NCI-H187 (cell line): ENCODE measurements at regions not wholly inside any gene's neighbourhood (a gene's known extent, or its start where the extent isn't known, plus 50 kb on each side); places are given as distances from the start of the nearest gene placed in this dataset.
"Not testable (repeated sequence)": the region's sequence is repeated elsewhere in the genome, so short reads cannot be mapped to it uniquely, and the experiment has no call there.

Experiments used
- DNase-seq, 2 experiments: peaks; one replicate each; lab custom pipeline; 2025; lab: John Stamatoyannopoulos, UW

DNA sequence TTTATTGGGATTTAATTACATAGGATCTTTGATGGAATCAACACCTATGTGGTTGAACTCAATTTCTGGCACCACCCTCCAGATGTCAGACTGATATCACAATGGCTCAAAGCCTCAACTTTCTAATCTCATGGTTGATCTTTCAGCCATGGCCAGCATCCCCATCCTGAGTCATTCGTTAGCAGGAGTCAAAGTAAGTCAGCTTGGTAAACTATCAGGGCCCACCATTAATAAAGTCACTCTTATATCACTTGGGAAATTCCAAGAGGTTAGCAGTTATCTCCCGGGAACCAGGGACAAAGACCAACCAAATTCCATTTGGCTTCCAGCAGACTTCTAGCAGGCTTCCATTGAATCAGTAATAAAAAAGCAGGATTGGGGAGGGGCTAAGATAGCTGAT lies 50.7 kb upstream of the TNFSF4 start:
- no peak for DNase-seq

DNA sequence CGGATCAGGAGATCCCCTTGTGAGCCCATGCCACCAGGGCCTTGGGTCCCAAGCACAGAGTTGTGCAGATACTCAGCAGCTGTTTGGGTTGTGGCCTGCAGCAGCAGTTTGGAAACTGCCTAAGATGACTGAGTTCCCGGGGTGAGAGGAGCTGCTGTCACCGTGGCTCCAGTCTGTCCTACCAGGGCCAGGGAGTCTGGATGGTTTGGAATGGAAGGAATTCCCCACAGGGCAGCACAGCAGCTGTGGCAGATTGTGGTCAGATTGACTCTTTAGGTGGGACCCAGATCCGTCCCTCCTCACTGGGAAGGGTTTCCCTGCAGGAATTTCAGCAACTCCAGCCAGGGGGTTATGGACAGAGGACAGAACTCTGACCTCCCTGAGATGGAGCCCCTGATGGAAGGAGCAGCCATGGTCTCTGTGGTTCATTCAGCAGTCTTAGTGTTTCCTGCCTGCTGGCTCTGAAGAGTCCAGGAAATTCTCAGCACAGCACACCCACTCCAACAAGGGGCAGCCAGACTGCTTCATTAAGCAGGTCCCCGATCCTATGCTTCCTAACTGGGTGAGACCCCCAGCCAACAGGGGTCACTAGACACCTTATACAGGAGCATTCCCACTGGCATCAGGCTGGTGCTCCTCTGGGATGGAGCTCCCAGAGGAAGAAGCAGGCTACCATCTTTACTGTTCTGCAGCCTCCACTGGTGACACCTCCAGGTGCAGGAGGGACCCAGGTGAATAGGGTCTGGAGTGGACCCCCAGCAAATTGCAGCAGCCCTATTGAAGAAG lies 51.5 kb upstream of the TNFSF4 start:
- no peak for DNase-seq

DNA sequence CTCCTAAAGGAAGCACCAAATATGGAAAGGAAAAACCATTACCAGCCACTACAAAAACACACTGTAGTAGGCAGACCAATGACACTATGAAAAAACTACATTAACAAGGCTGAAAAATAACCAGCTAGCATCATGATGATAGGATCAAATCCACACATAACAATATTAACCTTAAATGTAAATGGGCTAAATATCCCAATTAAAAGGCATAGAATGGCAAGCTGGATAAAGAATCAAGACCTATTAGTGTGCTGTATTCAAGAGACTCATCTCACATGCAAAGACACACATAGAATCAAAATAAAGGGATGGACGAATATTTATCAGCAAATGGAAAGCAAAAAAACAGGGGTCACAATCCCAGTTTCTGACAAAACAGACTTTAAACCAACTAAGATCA lies 53.2 kb upstream of the TNFSF4 start:
- DNase-seq, result not testable (repeated sequence)

- no peak for DNase-seq
These were observed 59.7 kb upstream of the TNFSF4 start for GRCh38 chr1:173266841-173267240.

DNA sequence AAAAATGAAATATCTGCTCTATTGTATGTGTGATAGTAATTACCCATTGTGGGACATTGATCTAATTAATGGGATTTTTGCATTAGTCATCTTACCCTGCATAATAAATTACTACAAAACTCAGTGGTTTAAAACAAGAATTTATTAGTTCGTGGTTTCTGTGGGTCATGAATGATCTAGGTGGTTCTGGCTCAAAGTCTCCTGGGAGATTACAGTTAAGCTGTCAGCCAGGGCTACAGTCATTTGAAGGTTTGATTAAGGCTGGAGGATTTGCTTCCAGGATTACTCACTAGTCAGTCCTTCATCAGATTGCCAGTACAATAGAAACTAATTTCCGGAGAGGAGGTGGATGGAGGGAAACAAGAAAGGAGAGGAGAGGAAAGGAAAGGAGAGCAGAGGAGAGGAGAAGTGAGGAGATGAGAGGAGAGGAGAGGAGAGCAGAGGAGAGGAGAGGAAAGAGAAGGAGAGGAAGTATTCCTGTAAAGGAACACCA lies 60.4 kb upstream of the TNFSF4 start:
- DNase-seq, result no peak

- no peak for DNase-seq
These were observed 61.1 kb upstream of the TNFSF4 start for GRCh38 chr1:173268261-173268660.

GRCh38 chr1:173268786-173269277 lies 61.7 kb upstream of the TNFSF4 start:
- no peak for DNase-seq

GRCh38 chr1:173269490-173270230 lies 62.5 kb upstream of the TNFSF4 start:
- DNase-seq, result no peak

GRCh38 chr1:173270243-173270642 lies 63.1 kb upstream of the TNFSF4 start:
- DNase-seq, result no peak

- not testable (repeated sequence) for DNase-seq
These were observed 63.9 kb upstream of the TNFSF4 start for GRCh38 chr1:173271021-173271420.

DNA sequence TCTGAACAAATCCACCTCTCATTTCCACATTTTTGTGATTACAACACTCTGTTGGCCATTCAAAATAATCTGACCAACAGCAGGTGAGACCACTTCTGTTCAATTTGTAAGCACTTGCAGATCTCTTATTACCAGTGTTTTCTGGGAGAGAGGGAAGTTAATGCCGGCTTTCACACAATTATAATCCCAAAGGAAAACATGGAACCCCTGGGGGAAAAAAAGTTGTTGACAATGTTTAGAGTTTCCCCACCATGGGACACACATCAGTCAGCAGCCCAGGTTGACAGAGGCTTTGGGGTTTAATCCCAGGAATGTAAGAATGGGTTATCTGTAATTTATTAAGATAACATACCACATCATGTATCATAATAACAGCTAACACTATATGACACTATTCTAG lies 68.4 kb upstream of the TNFSF4 start:
- no peak for DNase-seq

- no peak for DNase-seq
These were observed 70.0 kb upstream of the TNFSF4 start for GRCh38 chr1:173276922-173277800.

- DNase-seq, result no peak
These were observed 73.9 kb upstream of the TNFSF4 start for GRCh38 chr1:173280899-173281660.

- no peak for DNase-seq
These were observed 77.9 kb upstream of the TNFSF4 start for GRCh38 chr1:173285048-173285447.

DNA sequence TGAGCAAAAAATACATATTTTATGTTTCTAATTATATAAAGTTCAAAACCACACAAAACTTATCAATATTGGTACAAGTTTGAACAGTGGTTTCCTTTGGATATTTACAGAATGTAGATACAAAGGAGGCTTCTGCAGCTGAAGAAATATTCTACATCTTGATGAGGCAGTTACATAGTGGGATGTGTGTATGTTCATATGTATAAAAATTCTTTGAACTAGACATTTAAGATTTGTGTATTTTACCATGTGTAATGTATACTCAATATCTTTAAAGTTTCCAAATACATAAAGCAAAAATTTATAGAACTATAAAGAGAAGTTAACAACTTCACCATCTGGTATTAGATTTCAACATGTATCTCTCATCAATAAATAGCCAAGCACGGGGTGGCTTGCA lies 80.7 kb upstream of the TNFSF4 start:
- DNase-seq, result no peak

DNA sequence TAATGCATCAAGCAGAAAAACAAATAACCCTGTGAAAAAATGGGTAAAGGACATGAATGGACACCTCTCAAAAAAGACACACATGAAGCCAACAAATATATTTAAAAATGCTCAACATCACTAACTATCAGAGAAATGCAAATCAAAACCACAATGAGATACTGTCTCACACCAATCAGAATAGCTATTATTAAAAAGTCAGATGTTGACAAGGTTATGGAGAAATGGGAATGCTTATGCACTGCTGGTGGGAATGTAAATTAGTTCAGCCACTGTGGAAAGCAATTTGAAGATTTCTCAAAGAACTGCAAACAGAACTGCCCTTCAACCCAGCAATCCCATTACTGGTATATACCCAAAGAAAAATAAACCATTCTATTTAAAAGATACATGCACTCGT lies 86.6 kb upstream of the TNFSF4 start:
- no peak for DNase-seq

- no peak for DNase-seq
These were observed 87.7 kb upstream of the TNFSF4 start for GRCh38 chr1:173294843-173295242.

DNA sequence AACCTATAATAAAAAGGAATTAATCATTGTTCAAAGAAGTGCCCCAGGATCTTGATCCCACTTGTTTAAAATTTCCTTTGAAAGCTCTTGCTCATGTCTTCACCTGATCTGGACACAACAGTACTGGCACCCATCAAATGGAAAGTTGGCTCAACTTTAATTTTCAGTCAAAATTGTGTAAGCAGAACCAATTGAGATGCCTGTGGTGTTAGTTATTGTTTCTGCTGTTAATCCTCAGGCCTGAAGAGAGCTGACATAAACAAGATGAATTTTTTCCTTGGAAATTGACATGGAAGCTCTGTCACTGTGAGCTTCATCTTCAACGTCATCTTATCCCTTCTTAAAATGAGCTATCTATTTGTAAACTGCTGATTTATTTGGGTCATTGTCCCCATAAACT lies 88.3 kb upstream of the TNFSF4 start:
- no peak for DNase-seq

DNA sequence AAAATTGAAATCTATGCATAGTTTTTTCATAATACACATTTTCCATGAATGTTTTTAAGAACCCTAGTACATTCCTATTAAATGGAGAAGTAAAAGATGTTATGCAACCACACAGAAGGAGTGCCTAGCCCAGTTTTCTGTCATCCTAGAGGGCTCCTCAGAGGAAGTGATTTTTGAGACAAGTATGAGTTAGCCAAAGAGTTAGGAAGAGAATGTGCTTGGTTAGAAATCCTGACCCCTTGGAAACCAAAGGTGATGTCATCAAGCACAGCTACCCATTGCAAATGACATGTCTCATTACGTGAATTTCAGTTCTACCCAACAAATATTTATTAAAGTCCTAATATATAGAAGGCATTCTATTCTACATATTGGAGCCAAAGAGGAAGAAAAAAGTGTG lies 88.9 kb upstream of the TNFSF4 start:
- DNase-seq, result no peak

- DNase-seq, result no peak
These were observed 90.8 kb upstream of the TNFSF4 start for GRCh38 chr1:173297798-173298391.
